ENCODE measurements at regions not wholly inside any gene's neighbourhood (a gene's known extent, or its start where the extent isn't known, plus 50 kb on each side); places are given as distances from the start of the nearest gene placed in this dataset.

DNA sequence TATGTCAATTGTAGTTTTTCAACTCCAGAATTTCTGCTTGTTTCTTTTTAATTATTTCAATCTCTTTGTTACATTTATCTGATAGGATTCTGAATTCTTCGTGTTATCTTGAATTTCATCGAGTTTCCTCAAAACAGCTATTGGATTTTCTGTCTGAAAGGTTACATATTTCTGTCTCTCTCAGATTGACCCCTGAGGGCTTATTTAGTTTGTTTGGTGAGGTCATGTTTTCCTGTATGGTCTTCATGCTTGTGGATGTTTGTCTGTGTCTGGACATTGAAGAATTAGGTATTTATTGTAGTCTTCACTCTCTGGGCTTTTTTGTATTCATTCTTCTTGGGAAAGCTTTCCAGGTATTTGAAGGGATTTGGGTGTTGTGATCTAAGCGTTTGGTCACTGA is 85.6 kb downstream of the SNAPC1 start:
- no peak for ATAC-seq
- Histone ChIP-seq H3K4me1 (replicated peaks in 1 of 2; ENCODE audit: control insufficient read depth in 2 of 2, insufficient read depth in 2 of 2, low read length in 2 of 2) (no peaks in the 10 kb centered on the region), H3K9me1 (ENCODE audit: control insufficient read depth, insufficient read depth, low read length) (no peaks in the 10 kb centered on the region), H2AFZ (ENCODE audit: low read depth, low read length) (no peak overlapping the region), H3K79me2 (ENCODE audit: control insufficient read depth, insufficient read depth, low read length) (no peaks in the 10 kb centered on the region), H3K27me3 (ENCODE audit: control insufficient read depth in 2 of 2, insufficient read depth in 2 of 2, low read length in 2 of 2) (no peaks in the 10 kb centered on the region), H3K9ac (ENCODE audit: insufficient read depth in 1 of 2, low read depth in 2 of 2, low read length in 2 of 2) (no peak overlapping the region), H3K9me3 (replicated peaks; ENCODE audit: control insufficient read depth, insufficient read depth, low read depth, low read length) (no peaks in the 10 kb centered on the region), H3K4me2 (ENCODE audit: insufficient read depth, low read length) (no peak overlapping the region), H3K4me3 (no peak overlapping the region), H4K20me1 (replicated peaks; ENCODE audit: control insufficient read depth, insufficient read depth, low read length) (no peaks in the 10 kb centered on the region), H3K27ac (ENCODE audit: extremely low read depth, low read depth, low read length) (no peak overlapping the region), H3K36me3 (ENCODE audit: control insufficient read depth, insufficient read depth, low read length) (no peaks in the 10 kb centered on the region)
- DNase-seq (ENCODE audit: extremely low read depth in 1 of 4, low spot score in 3 of 4), result no peak
- FAIRE-seq, result no peak
- no TSS peak for BruUV-seq (replicated peaks)
- in situ Hi-C loops (cut with MboI), result no loop called here
- CTCF ChIA-PET (ENCODE audit: low intra/inter-chr PET ratio), result no interaction called here
- 0% methylated on average over 3 of the region's 3 CpGs for WGBS (ENCODE audit: insufficient coverage, low coverage, missing lambda C conversion rate)
- POLR2A ChIA-PET, result interaction anchor here (1.4 kb wide), 1 partner anchor 10 kb away, joined by 3 read pairs; no protein-coding TSS in a partner anchor
- intact Hi-C loops (cut with micrococcal nuclease), result no loop called here
- TF ChIP-seq PHF21A (IDR thresholded peaks at IDR 0.05; ENCODE audit: borderline replicate concordance, low read depth), result no peak
- no peak for TF ChIP-seq BACH1 (tag; IDR thresholded peaks at IDR 0.05)
- TF ChIP-seq ZFX (CRISPR knock-in tag; IDR thresholded peaks at IDR 0.05), result no peak
- no peak for TF ChIP-seq HMG20A (CRISPR knock-in tag; conservative IDR thresholded peaks at IDR 0.05)
- TF ChIP-seq ZNF41 (CRISPR knock-in tag; conservative IDR thresholded peaks at IDR 0.05), result no peak
- no peak for TF ChIP-seq SLC30A9 (CRISPR knock-in tag; IDR thresholded peaks at IDR 0.05)
- TF ChIP-seq, protein P1, sequence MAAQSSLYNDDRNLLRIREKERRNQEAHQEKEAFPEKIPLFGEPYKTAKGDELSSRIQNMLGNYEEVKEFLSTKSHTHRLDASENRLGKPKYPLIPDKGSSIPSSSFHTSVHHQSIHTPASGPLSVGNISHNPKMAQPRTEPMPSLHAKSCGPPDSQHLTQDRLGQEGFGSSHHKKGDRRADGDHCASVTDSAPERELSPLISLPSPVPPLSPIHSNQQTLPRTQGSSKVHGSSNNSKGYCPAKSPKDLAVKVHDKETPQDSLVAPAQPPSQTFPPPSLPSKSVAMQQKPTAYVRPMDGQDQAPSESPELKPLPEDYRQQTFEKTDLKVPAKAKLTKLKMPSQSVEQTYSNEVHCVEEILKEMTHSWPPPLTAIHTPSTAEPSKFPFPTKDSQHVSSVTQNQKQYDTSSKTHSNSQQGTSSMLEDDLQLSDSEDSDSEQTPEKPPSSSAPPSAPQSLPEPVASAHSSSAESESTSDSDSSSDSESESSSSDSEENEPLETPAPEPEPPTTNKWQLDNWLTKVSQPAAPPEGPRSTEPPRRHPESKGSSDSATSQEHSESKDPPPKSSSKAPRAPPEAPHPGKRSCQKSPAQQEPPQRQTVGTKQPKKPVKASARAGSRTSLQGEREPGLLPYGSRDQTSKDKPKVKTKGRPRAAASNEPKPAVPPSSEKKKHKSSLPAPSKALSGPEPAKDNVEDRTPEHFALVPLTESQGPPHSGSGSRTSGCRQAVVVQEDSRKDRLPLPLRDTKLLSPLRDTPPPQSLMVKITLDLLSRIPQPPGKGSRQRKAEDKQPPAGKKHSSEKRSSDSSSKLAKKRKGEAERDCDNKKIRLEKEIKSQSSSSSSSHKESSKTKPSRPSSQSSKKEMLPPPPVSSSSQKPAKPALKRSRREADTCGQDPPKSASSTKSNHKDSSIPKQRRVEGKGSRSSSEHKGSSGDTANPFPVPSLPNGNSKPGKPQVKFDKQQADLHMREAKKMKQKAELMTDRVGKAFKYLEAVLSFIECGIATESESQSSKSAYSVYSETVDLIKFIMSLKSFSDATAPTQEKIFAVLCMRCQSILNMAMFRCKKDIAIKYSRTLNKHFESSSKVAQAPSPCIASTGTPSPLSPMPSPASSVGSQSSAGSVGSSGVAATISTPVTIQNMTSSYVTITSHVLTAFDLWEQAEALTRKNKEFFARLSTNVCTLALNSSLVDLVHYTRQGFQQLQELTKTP (IDR thresholded peaks at IDR 0.05; ENCODE audit: low read depth in 1 of 2, partially characterized antibody in 2 of 2), result no peak
- TF ChIP-seq ZNF232 (CRISPR knock-in tag; IDR thresholded peaks at IDR 0.05), result no peak
- no peak for TF ChIP-seq HNRNPLL (IDR thresholded peaks at IDR 0.05; ENCODE audit: low read depth, low read length, poor library complexity, severe bottlenecking)
